GM12864 (cell line): ENCODE measurements at regions not wholly inside any gene's neighbourhood (a gene's known extent, or its start where the extent isn't known, plus 50 kb on each side); places are given as distances from the start of the nearest gene placed in this dataset.

Source experiments
- DNase-seq: peaks from one replicate; pipeline ENCODE4 v3.0.0-alpha.2; 2011; ENCODE audit warnings: low read depth
- H3K4me3 ChIP-seq: 2 replicates; pipeline ENCODE4 v1.5.1; 2011; ENCODE audit warnings: mild to moderate bottlenecking, low read depth, low read length, control low read depth
- TF ChIP-seq, protein P1 (sequence below): IDR thresholded peaks from 2 replicates; pipeline ENCODE4 v1.5.1; 2011; ENCODE audit warnings: low read depth, mild to moderate bottlenecking, moderate library complexity, low read length, control low read depth, inconsistent platforms; ENCODE audit errors: missing control alignments

DNA sequence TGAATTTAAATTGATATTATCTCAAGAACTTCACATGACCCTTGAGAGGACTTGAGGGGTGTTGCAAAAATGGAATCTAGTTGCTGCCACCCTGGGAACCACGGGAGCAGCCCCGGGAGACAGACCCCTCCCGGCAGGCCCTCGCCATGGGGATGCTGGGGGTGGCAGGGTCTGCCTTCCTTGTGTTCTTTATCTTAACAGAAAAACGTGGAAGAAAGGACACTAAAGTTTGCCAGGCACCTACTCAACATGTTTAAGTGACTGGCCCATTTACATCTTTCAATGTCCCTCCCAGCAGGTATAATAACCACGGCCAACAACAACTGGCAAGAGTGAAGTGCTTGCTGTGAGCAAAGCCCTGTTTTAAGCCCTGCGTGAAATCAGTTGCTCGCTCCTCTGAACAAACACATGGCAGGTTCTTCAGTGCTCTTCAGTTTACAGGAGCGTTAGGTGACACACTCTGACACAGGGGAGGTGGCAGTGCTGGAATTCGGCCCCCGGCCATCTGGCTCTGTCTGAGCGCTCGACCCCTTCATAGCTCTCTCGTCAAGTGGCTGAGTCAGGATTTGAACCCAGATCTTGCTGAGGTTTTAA, 112.5 kb downstream of the ASB7 start:
- DNase-seq, result no peak
- TF ChIP-seq, protein P1, sequence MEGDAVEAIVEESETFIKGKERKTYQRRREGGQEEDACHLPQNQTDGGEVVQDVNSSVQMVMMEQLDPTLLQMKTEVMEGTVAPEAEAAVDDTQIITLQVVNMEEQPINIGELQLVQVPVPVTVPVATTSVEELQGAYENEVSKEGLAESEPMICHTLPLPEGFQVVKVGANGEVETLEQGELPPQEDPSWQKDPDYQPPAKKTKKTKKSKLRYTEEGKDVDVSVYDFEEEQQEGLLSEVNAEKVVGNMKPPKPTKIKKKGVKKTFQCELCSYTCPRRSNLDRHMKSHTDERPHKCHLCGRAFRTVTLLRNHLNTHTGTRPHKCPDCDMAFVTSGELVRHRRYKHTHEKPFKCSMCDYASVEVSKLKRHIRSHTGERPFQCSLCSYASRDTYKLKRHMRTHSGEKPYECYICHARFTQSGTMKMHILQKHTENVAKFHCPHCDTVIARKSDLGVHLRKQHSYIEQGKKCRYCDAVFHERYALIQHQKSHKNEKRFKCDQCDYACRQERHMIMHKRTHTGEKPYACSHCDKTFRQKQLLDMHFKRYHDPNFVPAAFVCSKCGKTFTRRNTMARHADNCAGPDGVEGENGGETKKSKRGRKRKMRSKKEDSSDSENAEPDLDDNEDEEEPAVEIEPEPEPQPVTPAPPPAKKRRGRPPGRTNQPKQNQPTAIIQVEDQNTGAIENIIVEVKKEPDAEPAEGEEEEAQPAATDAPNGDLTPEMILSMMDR, result no peak
- no peak overlapping the region for H3K4me3 ChIP-seq

DNA sequence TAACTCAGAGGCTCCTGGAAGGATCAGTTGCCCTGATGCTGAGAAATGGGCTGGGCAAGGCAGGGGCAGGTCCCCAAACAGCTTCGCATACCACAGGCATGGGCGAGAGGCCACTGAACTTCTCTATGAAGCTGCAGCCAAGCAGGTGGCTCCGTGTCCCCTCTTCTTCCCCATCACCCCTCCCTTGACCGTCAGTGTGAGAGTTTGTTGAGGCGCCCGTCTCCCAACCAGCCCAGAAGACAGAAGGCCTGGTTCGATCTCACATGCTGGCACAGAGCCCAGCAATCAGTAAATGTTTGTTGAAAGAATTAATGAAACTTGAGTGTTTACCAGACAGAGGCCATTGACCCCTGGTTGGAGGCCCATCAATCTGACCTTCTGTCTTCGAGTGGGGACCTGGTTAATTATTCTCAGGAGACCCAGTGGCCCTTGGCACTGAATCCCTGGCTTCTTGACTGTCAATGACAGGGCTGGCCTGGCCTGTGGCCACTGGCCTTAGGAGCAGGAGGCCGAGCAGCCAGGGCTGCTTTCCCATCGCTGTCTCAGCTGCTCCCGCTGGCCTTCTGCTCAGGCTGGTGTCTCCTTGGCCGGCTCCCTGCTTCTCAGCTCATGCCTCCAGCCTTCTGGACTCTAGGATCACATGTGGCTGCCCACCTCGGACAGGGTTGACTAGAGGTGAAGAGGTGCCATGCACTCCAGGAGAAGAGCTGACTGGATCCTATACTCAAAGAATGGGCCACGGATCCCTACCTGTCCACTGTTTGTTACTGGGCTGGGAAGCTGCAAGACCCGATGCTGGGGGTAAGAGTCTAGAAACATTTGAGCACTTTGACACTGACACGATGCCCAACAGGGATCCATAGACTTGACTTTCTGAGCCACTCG, 113.4 kb downstream of the ASB7 start:
- no peak overlapping the region for H3K4me3 ChIP-seq
- no peak for DNase-seq
- TF ChIP-seq, protein P1, result no peak

DNA sequence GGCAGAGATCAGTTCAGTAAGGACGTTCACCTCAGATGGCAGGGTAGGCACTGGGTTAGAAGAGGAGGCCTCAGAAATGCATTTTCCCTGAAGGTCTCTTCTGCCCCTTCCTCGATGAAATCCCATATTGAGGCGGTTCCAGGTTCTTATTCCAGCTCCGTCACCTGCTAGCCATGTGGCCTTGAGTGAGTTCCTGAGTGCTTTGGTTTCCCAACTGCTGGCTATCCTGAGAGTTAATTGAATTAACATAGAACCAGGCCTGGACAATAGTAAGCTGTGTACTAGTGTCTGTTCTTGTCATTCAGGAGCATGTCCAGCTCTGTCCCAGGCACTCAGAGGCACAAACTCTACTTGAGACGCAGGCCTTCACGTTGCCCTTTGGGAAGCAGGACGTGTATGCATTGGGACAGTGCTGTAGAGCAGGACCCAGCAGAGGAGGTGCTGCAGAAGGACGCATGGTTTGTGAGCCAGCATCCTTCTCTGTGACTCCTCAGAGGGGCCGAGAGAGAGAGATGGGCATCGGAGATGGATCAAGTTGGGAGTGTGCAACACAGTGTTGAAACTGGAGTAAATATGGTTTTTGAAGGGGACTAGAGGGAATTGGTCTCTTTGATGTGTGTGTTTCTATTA, 114.2 kb downstream of the ASB7 start:
- TF ChIP-seq, protein P1, result no peak
- H3K4me3 ChIP-seq, result no peak overlapping the region
- DNase-seq, result no peak

DNA sequence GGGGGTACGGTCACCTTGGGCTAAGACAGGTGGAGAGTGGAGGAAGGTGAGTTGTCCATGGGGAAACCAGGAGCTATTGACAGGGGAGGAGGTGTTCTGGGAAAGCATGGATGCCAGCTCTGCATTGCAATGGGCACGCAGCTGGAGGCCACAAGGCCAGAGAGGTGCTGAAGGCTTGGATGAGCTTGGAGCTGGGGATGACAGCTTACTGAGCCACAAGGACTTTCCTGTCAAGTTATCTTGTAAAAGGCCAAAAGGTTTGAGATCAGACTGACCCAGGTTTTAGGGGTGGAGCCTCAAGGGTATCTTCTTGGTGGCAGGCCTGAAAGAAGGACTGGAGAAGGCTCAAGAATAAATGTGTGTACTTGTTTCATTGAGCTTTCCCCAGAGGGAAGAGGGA, 115.2 kb downstream of the ASB7 start:
- no peak overlapping the region for H3K4me3 ChIP-seq
- DNase-seq, result no peak
- TF ChIP-seq, protein P1, result no peak

DNA sequence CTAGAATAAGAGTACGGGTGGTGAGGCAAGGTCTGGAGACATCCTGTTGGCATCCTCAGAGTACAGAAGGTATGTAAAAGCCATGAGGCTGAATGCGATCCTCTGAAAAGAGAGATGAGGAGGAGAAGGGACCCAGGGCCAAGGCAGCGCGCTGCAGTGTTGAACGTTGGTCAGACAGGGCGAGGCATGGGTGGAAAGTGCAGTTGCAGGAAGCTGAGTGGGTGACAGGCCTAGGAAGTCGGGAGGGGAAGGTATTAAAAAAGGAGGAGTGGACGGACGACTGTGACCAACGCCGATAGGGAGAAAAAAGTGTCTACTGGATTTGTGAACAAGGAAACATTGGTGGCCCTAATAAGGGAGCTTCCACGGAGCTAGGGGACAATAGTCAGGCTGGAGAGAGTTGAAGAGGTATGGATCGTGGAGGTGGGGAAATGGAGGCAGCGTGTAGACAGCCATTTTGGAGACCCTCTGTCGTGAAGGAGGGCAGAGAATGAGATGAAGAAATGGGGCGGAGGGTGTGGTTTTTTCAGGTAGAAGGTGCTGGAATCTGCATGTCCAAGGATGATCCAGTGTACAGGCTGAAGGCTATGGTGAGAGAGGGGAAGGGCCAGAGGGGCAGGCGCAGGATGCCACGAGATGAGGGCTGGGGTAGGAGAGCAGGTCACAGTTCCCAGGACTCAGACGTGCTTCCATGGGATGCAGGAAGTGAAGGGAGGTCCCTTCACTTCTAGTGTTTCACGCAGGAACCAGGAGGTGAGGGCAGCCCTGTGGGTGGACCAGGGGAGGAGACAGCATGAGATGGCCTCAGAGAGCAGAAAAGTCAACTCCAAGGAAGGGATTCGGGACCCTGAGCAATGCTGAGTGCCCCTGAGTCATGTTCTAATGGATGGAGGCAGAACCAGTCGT, 115.9 kb downstream of the ASB7 start:
- H3K4me3 ChIP-seq, result no peak overlapping the region
- no peak for DNase-seq
- TF ChIP-seq, protein P1, result no peak

DNA sequence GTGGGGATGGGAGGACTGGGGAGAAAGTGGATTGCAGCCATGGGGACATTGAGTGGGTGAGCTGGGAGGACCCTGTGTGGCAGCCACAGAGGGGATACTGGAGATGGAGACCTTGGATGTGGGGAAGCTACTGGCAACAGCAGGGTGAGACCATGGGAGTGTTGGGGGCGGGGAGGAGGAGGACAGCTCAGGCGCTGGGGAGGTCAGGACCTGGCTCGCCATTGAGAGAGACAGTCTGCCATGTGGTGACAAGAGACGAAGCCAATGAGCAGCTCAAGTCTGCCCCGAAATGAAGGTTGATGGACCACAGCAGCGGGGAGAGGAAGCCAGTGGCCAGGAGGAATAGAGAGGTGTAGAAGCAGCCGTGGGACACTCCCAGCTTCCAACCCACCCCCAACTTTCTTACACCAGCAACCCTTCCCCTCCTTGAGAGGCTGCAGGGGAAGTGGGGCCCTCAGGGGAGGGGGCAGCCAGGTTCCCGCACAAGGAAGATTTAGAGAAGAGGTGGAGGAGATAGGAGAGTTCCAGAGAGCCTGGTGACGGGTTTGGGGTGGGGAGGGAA, 118.1 kb downstream of the ASB7 start:
- TF ChIP-seq, protein P1, result no peak
- no peak overlapping the region for H3K4me3 ChIP-seq

More for the DNA sequence above, 118.1 kb downstream of the ASB7 start:
- no peak for DNase-seq
